GM12878 (cell line): ENCODE measurements at regions not wholly inside any gene's neighbourhood (a gene's known extent, or its start where the extent isn't known, plus 50 kb on each side); places are given as distances from the start of the nearest gene placed in this dataset.
"Not testable (repeated sequence)": the region's sequence is repeated elsewhere in the genome, so short reads cannot be mapped to it uniquely, and the experiment has no call there.

Experiments
- ATAC-seq: fragments of 200-7000 bp; cut with Tn5 transposase; 3 replicates; pipeline ENCODE4 v1.9.1; 2020; ENCODE audit warnings: mild to moderate bottlenecking, moderate library complexity
- BruUV-seq: library from RNA; stranded (reverse); fragments of 400-500 nt; replicated peaks from 2 replicates; lab custom pipeline; 2021; lab: Mats Ljungman, UMichigan
- CTCF ChIA-PET: fragments of 300-600 bp; sonication (Branson Sonifier 250); formaldehyde crosslinking; extraction: SDS; loops from one replicate; lab custom pipeline; 2021; ENCODE audit warnings: inconsistent platforms; lab: Yijun Ruan, JAX
- POLR2A ChIA-PET: fragments of 350-600 bp; formaldehyde crosslinking; extraction: SDS; loops from one replicate; lab custom pipeline; 2021; ENCODE audit warnings: inconsistent platforms; lab: Charles Lee
- RAD21 ChIA-PET: fragments of 300-600 bp; sonication (Branson Sonifier 250); formaldehyde crosslinking; loops from one replicate; lab custom pipeline; 2023; ENCODE audit warnings: antibody characterized with exemption; ENCODE audit not compliant: unreplicated experiment; lab: Charles Lee
- SMC1A ChIA-PET: fragments of 300-600 bp; sonication (Branson Sonifier 250); formaldehyde crosslinking; loops from one replicate; lab custom pipeline; 2023; ENCODE audit not compliant: unreplicated experiment, uncharacterized antibody; lab: Charles Lee
- DNase-seq: peaks from one replicate; pipeline ENCODE4 v3.0.0-alpha.2; 2011; ENCODE audit warnings: low read depth, low spot score
- FAIRE-seq: peaks from 3 replicates; lab custom pipeline; 2011; peaks lifted over from hg19 to GRCh38; lab: Jason Lieb, UNC
- H2AFZ ChIP-seq: 2 replicates; pipeline ENCODE4 v1.6.0; 2011; ENCODE audit warnings: low read depth, low read length, control low read depth; ENCODE audit not compliant: control insufficient read depth
- H3K27ac ChIP-seq: 2 replicates; pipeline ENCODE4 v1.5.1; 2011; ENCODE audit warnings: control low read depth; ENCODE audit not compliant: control insufficient read depth, insufficient read depth
- H3K27me3 ChIP-seq, 2 experiments: replicated peaks in 1 of 2; 2 replicates each; pipeline versions ENCODE4 v1.6.0 to v1.6.1; 2011; ENCODE audit warnings: low read length in 1 of 2; ENCODE audit not compliant: control insufficient read depth in 2 of 2, insufficient read depth in 2 of 2
- H3K36me3 ChIP-seq, 2 experiments: 2 replicates each; pipeline ENCODE4 v1.5.1; 2011; ENCODE audit warnings: low read length in 1 of 2; ENCODE audit not compliant: control insufficient read depth in 2 of 2, insufficient read depth in 2 of 2
- H3K4me1 ChIP-seq: 2 replicates; pipeline ENCODE4 v1.6.1; 2011; ENCODE audit warnings: mild to moderate bottlenecking, low read length, moderate library complexity, mixed read lengths; ENCODE audit not compliant: control insufficient read depth, insufficient read depth
- H3K4me2 ChIP-seq: 2 replicates; pipeline ENCODE4 v1.6.0; 2011; ENCODE audit warnings: control low read depth; ENCODE audit not compliant: control insufficient read depth, insufficient read depth
- H3K4me3 ChIP-seq: fragments of 200-600 bp; sonication (generic); 2 replicates; pipeline ENCODE4 v1.5.1; 2016
- H3K79me2 ChIP-seq: 2 replicates; pipeline ENCODE4 v1.6.0; 2011; ENCODE audit warnings: low read length; ENCODE audit not compliant: control insufficient read depth, insufficient read depth
- H3K9ac ChIP-seq: 2 replicates; pipeline ENCODE4 v1.8.0; 2011; ENCODE audit warnings: low read length, control low read depth, mixed read lengths; ENCODE audit not compliant: control insufficient read depth, insufficient read depth
- H3K9me3 ChIP-seq: replicated peaks from 3 replicates; pipeline ENCODE4 v1.5.1; 2011; ENCODE audit warnings: mild to moderate bottlenecking, low read length; ENCODE audit not compliant: control insufficient read depth, insufficient read depth
- H4K20me1 ChIP-seq: 2 replicates; pipeline ENCODE4 v1.6.0; 2011; ENCODE audit not compliant: control insufficient read depth, insufficient read depth
- ATF7 ChIP-seq: fragments of 450-650 bp; IDR thresholded peaks from 2 replicates; pipeline ENCODE4 v1.6.1; 2016; ENCODE audit warnings: low read depth, mild to moderate bottlenecking
- BCL3 ChIP-seq: IDR thresholded peaks from 2 replicates; pipeline ENCODE4 v1.6.1; 2011; ENCODE audit warnings: borderline replicate concordance, low read depth, mild to moderate bottlenecking, moderate library complexity, low read length; ENCODE audit not compliant: insufficient read depth, poor library complexity, severe bottlenecking
- BMI1 ChIP-seq: fragments of 450-650 bp; IDR thresholded peaks from 2 replicates; pipeline ENCODE4 v1.6.1; 2016; ENCODE audit warnings: mild to moderate bottlenecking, moderate library complexity, borderline replicate concordance
- BRCA1 ChIP-seq: IDR thresholded peaks from 2 replicates; pipeline ENCODE4 v1.6.1; 2011; ENCODE audit warnings: low read depth, low read length, improper control_type of control experiment
- CEBPZ ChIP-seq: fragments of 150-350 bp; IDR thresholded peaks from 2 replicates; pipeline ENCODE4 v1.6.1; 2016; ENCODE audit warnings: low read depth, low read length
- DPF2 ChIP-seq: fragments of 450-650 bp; IDR thresholded peaks from 2 replicates; pipeline ENCODE4 v1.6.1; 2017; ENCODE audit warnings: mild to moderate bottlenecking
- EP300 ChIP-seq, 2 experiments: fragments of 150-350 bp in 1 of 2; IDR thresholded peaks; 2 replicates each; pipeline ENCODE4 v1.6.1; 2011 to 2012; ENCODE audit warnings: low read depth in 2 of 2, low read length in 2 of 2, borderline replicate concordance in 1 of 2, improper control_type of control experiment in 1 of 2, inconsistent platforms in 1 of 2; ENCODE audit not compliant: control insufficient read depth in 1 of 2
- FOXM1 ChIP-seq: IDR thresholded peaks from 2 replicates; pipeline ENCODE4 v1.6.1; 2012; ENCODE audit warnings: low read depth, mild to moderate bottlenecking, inconsistent platforms, low read length, moderate library complexity
- HDGF ChIP-seq: fragments of 450-650 bp; IDR thresholded peaks from 2 replicates; pipeline ENCODE4 v1.6.1; 2016; ENCODE audit warnings: antibody characterized with exemption
- NR2F1 ChIP-seq: fragments of 450-650 bp; conservative IDR thresholded peaks from 2 replicates; pipeline ENCODE4 v1.6.1; 2017; ENCODE audit warnings: mild to moderate bottlenecking
- RAD21 ChIP-seq: IDR thresholded peaks from 2 replicates; pipeline ENCODE4 v1.6.1; 2011; ENCODE audit warnings: mild to moderate bottlenecking, low read depth, low read length, moderate library complexity; ENCODE audit not compliant: insufficient read depth
- RB1 ChIP-seq: fragments of 450-650 bp; formaldehyde crosslinking; IDR thresholded peaks from 2 replicates; pipeline ENCODE4 v1.6.1; 2017; ENCODE audit warnings: mild to moderate bottlenecking, borderline replicate concordance
- SP1 ChIP-seq: IDR thresholded peaks from one replicate; pipeline ENCODE4 v1.6.1; 2011; ENCODE audit warnings: low read depth, low read length
- ZNF622 ChIP-seq: fragments of 450-650 bp; IDR thresholded peaks from 2 replicates; pipeline ENCODE4 v1.6.1; 2017; ENCODE audit warnings: mild to moderate bottlenecking, inconsistent platforms
- WGBS: methylation state at CpG from one replicate; pipeline ENCODE4 v1.1.6; 2016; ENCODE audit warnings: low lambda C conversion rate; ENCODE audit not compliant: insufficient replicate concordance, insufficient coverage; ENCODE audit errors: missing lambda C conversion rate; 5-methylcytosine and 5-hydroxymethylcytosine counted together
- in situ Hi-C: fragments of 300-500 bp; cut with MboI; formaldehyde crosslinking; loops from 9 replicates; pipeline ENCODE4 v1.14.3; 2018; ENCODE audit warnings: mixed read lengths
- intact Hi-C: fragments of 100-400 bp; cut with micrococcal nuclease; formaldehyde crosslinking; loops from one replicate; pipeline ENCODE4 v1.14.2; 2022; ENCODE audit not compliant: unreplicated experiment

- SMC1A ChIA-PET, POLR2A ChIA-PET, H3K9ac ChIP-seq, H3K4me2 ChIP-seq, in situ Hi-C loops, H3K36me3 ChIP-seq, H4K20me1 ChIP-seq, H3K4me3 ChIP-seq, H3K79me2 ChIP-seq, H3K27me3 ChIP-seq, FAIRE-seq, BruUV-seq, H3K9me3 ChIP-seq, H3K4me1 ChIP-seq, RAD21 ChIA-PET, DNase-seq, H3K27ac ChIP-seq, H2AFZ ChIP-seq, ATAC-seq: not testable (repeated sequence)
- intact Hi-C loops, result loop anchor here (10.0 kb wide), 1 partner anchor 350 kb away; no protein-coding TSS in a partner anchor
- CTCF ChIA-PET, result interaction anchor here (0.7 to 1.8 kb wide), 3 partner anchors 13 to 180 kb away, joined by 3 to 5 read pairs (median 4); no protein-coding TSS in a partner anchor
- 29% methylated on average over 3 of the region's 3 CpGs for WGBS
Observed at GRCh38 chr22:22774762-22775161, 112.9 kb upstream of the IGLL5 start.

- Histone ChIP-seq H3K4me3 (no peak overlapping the region), H3K4me2 (no peak overlapping the region), H3K36me3 (no peaks in the 10 kb centered on the region), H4K20me1 (no peaks in the 10 kb centered on the region), H3K27ac (no peak overlapping the region), H3K4me1 (no peaks in the 10 kb centered on the region), H3K9me3 (no peaks in the 10 kb centered on the region), H2AFZ (no peak overlapping the region), H3K9ac (no peak overlapping the region), H3K79me2 (no peaks in the 10 kb centered on the region), H3K27me3 (no peaks in the 10 kb centered on the region)
- 77% methylated on average over 3 of the region's 3 CpGs for WGBS
- no TSS peak for BruUV-seq
- ATAC-seq (no peak), DNase-seq (no peak), FAIRE-seq (no peak)
- ChIA-PET POLR2A (interaction anchor here (0.7 kb wide), 1 partner anchor 55 kb away, joined by 3 read pairs; no protein-coding TSS in a partner anchor), RAD21 (no interaction called here), CTCF (interaction anchor here (0.7 to 1.2 kb wide), 2 partner anchors 12 to 34 kb away, joined by 4 to 5 read pairs; no protein-coding TSS in a partner anchor), SMC1A (interaction anchor here (1.3 kb wide), 1 partner anchor 12 kb away, joined by 3 read pairs; no protein-coding TSS in a partner anchor)
- in situ Hi-C loops (no loop called here), intact Hi-C loops (loop anchor here (10.0 kb wide), 1 partner anchor 349 kb away; no protein-coding TSS in a partner anchor)
- TF ChIP-seq HDGF (no peak), BCL3 (no peak), EP300 (IDR thresholded peaks at IDR 0.05; ENCODE audit: borderline replicate concordance in 1 of 2, control insufficient read depth in 1 of 2, low read depth in 2 of 2, low read length in 2 of 2) (no peak), ZNF622 (no peak), RAD21 (no peak), FOXM1 (no peak), DPF2 (no peak), CEBPZ (no peak), RB1 (no peak), BRCA1 (no peak), SP1 (no peak), ATF7 (no peak), BMI1 (no peak), NR2F1 (no peak)
Observed at GRCh38 chr22:22776121-22776520, 111.5 kb upstream of the IGLL5 start.
